SW480 (cell line): ENCODE measurements at regions not wholly inside any gene's neighbourhood (a gene's known extent, or its start where the extent isn't known, plus 50 kb on each side); places are given as distances from the start of the nearest gene placed in this dataset.

Experiments
- DNase-seq: peaks from one replicate; pipeline ENCODE4 v3.0.0-alpha.2; 2016; ENCODE audit warnings: low spot score

DNA sequence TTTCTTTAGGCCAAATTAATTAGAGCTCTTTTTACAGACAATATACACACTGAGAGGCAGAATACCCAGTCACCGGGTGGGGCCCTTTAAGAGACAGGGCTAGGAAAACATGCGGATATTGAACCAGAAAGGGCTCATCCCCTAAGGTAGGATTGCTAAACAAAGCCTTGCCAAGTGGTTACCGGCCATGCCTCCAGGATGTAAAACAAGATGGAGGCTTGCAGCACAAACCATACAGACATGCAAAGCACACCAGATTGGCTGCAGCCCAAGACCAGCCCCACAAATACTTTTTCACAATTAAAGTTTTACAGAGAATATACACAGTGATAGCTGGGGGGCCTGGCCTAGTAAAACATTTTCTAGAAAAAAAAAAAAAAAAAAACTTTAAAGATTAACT lies 210.0 kb downstream of the KLHL4 start:
- no peak for DNase-seq

DNA sequence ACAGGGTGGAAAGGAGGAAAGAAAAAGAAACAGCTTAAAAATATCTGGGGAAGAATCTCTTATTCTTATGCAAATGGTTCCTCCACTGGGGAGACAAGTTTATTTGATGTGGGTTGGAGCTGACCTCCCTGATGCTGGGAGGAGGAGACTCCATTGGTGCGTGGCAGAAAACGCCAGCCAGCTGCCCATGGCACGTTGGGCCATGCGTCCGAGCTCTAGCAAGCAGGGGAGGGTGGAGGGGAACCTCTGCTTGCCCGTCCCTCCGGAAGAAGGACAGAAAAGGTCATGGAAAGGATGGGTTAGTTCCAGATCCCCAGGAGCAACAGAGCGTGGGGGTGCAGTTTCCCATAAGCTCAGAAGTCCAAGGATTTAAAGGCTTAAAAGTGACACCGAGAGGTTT lies 210.4 kb downstream of the KLHL4 start:
- peak; percentile 1 for DNase-seq

DNA sequence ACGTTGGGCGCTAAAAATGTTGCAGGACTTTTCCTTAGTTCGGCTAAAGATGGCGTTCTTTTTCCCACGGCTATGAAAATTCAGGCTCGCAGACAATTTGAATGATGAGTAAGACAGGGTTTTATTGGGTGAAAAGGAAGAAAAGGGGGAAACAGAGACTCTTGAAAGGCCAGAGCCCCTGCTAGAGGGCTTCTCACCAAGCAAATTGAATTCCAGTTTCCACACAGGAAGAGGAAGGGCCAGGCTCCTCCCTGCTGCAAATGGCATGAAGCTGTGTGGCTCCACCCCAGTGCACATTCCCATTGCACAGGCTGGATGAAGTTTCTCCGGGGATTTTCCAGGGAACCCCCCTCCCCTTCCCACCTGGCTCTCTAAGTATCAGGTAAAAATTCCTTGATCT lies 210.9 kb downstream of the KLHL4 start:
- DNase-seq, result no peak

DNA sequence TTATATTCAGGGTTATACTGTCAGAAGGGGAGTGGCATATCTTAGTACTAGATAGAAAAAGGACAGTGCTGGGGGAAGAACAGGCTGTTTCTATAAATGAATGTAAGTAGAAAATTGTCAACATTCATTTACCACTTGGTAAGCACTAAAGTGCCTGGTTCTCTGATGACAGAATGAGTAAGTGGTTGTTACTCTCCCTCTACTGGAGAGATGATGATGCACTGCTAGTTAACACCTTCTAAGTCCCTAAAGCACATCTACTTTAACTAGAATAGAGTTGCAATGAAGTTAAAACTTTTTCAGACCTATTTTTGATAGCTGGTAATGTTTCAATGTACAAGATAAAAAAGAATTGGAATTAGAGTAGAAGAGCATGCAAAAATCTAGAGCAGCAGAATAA lies 214.5 kb downstream of the KLHL4 start:
- no peak for DNase-seq

DNA sequence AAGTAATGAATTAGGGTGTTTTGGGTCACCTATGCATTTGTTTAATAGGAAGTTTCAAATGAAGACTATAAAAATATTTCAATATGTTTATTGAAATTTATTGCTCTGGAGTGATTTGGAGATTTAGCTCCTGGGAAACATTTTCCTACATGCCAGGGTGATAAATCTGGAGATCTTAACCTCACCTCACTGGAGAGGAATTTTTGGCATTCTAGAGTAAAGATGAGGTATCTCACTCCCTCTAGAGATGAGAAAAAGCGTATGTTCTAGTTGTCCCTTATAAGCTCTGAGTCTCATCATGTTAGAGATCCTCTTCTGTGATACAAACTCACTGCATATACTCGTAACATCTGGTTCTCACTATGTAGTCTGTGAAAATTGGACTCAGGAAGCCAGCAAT lies 219.0 kb downstream of the KLHL4 start:
- no peak for DNase-seq

DNA sequence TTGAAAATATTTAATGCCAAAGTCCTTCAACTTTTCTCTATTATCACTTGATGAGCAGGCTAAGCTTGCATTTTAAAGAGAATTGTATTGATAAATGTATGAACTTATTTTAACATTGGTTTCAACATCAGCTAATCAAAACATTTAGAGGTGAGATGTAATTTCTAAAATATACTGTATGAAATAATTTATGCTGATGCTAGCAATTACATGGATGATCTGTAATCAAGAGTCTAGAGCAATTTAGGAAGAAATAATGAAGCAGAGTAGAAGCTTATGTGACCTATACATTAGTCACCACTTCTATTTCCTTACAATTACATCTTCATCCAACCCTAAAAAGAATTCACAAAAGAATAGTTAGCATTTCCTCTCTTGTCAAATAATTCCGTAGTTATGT lies 226.8 kb downstream of the KLHL4 start:
- DNase-seq, result no peak

DNA sequence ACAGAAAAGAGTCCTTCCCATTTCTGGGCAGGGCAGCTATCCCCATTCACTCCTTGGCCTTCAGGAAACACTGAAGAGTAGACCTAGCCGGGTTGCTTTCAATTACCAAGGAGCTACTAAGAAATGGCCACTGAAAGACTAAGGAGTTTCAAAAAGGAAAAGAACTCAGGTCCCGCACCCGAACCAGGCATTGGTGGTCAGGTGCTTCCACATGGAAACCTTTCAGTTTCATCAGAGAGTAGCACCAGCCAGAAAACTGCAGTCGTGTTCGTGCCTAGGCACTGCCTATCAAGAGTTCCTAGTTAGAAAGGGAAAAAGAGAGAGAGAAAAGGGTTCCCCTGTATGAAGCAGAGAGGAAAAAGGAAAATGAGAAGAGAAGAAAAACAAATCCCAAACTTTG lies 237.9 kb downstream of the KLHL4 start:
- DNase-seq, result no peak

- no peak for DNase-seq
Measured at GRCh38 chrX:87788976-87789375, 271.4 kb downstream of the KLHL4 start.

DNA sequence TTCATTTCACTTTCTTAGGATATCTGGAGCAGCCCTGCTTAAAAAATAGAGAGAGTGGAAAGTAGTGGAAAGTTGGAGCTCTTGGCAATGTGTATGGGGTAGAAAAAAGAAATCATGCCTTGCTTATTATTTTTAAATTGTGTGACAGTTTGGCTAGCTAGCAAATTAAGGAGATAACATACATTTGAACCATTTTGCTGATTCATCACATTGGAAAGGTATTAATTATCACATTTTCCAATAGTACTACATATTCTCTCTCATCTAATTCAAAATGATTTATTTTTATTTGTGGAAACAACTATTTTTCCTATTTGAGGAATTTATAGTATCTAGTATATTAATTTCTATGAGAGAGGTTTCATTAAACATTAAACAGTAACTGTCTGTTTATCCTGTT lies 280.4 kb downstream of the KLHL4 start:
- no peak for DNase-seq

DNA sequence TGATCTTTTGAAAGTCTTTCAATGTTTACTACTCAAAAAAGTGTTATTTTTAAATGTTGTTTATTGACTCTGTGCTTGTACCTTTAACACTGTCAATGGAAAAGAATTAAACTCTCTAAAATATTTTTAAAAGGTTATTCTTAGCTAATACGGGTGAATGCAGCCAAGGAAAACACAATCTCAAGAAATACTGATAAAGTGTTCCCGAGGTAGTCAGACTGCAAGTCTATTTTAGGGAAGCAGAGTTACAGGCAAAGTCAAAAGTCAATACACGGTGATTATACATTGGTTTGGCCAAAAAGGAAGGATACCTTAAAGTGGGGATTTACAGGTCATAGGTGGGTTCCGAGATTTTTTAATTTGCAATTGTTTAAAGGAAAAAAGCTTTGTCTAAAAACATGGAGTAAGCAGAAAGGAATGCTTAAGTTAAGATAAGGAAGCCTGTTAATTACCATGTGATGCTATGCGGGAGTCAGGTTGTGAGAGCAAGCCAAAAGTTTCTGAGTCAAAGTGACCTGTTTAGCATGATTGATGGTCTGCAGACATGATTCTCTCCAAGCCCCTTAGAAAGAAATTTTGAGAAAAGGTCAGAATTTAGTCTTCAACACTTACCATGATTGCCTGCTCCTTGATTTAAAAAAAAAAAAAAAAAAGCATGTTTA lies 288.4 kb downstream of the KLHL4 start:
- DNase-seq, result no peak

DNA sequence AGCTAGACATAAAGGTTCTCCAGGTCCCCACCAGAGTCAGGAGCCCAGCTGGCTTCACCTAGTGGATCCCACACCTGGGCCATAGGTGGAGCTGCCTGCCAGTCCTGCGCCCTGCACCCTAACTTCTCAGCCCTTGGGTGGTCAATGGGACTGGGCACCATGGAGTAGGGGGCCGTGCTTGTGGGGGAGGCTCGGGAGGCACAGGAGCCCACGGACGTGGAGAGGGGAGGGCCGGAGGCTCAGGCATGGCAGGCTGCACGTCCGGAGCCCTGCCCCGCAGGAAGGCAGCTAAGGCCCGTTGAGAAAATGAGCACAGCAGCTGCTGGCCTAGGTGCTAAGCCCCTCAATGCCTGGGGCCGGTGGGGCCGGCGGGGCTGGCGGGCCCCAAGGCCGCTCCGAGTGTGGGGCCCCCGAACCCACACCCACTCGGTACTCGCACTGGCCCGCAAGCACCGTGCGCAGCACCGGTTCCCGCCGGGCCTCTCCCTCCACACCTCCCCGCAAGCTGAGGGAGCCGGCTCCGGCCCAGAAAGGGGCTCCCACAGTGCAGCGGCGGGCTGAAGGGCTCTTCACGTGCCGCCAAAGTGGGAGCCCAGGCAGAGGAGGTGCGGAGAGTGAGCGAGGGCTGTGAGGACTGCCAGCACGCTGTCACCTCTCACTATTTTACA lies 291.1 kb downstream of the KLHL4 start:
- no peak for DNase-seq

GRCh38 chrX:87813566-87813965 lies 296.0 kb downstream of the KLHL4 start:
- DNase-seq, result no peak

GRCh38 chrX:87846956-87847355 lies 329.4 kb downstream of the KLHL4 start:
- no peak for DNase-seq

- DNase-seq, result no peak
Measured at GRCh38 chrX:87873347-87873941, 355.8 kb downstream of the KLHL4 start.

- DNase-seq, result no peak
Measured at GRCh38 chrX:87874043-87874442, 356.4 kb downstream of the KLHL4 start.

DNA sequence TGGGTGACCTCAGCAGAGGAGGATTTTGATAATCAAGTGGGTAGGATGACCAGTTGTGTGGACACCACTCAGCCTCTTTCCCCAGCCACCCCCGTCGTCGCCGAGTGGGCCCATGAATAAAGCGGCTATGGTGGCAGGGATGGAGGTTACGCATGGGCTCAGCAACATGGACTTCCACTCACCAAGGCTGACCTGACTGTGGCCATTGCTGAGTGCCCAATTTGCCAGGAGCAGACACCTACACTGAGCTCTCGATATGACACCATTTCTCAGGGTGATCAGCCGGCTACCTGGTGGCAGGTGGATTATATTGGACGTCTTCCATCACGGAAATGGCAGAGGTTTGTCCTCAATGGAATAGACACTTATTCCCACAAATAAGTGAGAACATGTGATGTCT lies 361.3 kb downstream of the KLHL4 start:
- DNase-seq, result no peak

DNA sequence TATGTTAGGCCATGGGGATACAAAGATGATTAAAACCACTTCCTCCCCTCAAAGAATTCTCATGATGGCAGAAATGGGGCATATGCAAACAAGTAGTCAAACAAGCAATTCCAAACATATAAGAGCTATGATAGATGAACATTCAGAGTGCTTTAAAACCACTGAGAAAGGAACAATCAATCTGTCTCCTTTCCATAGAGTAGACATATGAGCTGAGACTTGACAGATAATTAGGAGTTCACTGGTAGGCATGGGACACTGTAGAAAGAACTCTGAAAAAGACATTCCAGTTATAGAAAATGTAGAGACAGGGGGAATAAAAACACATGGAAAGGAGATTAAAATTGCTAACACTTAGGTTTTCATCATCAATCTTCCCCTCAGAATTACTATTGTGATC lies 372.8 kb downstream of the KLHL4 start:
- no peak for DNase-seq

DNA sequence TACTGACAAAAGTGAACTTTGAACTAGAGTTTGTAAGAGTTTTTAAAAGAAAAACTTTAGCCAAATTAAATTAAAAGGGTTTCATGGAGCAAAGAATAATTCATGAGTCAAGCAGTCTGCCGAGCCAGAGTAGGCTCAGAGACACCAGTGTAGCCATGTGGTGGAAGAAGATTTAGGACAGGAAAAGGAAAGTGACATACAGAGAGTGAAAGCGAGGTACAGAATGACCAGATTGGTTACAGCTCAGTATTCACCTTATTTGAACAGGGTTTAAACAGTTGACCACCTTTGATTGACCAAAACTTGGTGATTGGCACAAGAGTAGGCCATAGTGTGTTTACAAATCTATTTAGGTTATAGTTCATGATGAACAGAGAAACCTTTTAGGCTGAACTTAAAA lies 377.8 kb downstream of the KLHL4 start:
- no peak for DNase-seq

DNA sequence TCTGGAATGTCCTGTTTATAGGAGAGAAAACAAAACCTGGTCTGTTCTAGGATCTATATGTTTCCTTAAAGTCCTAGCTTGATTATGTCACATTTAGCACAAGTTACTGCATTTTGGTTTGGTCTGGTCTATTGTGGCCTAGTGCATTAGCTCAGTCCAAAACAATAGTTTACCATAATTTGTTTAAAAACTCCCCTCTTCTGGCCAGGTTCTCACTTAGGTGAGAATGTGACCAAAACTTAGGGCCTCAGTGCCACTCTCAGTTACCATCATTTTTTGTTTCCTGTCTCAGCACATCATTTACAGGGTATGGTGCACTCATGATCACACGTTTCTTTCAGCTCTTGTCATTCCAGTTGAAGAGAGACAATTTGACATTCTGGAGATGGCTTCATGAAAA lies 378.5 kb downstream of the KLHL4 start:
- DNase-seq, result no peak

DNA sequence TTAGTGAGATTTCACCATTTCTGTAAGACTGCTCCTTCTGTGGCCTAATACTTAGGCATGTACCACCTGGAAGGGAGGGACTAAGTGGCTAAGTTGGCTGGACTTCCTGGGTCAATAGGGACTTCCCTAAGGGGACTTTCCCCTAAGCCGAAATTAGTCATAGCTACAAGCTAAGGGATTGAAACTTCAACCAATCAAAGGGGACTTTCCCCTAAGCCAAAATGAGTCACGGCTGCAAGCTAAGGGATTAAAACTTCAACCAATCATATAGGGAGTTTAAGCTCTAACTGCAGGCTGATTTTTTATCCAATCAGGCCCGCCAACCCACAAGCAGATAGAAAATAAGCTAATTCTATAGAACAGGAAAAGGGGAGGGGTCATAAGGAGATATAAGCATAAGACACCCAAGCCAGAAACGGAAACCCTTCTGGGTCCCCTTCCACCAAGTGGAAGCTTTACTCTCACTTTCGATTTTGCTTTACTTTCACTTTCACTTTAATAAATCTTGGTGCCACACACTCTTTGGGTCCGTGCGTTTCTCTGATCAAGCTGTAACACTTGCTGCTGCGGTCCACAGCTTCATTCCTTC lies 382.8 kb downstream of the KLHL4 start:
- peak; percentile 2 for DNase-seq

DNA sequence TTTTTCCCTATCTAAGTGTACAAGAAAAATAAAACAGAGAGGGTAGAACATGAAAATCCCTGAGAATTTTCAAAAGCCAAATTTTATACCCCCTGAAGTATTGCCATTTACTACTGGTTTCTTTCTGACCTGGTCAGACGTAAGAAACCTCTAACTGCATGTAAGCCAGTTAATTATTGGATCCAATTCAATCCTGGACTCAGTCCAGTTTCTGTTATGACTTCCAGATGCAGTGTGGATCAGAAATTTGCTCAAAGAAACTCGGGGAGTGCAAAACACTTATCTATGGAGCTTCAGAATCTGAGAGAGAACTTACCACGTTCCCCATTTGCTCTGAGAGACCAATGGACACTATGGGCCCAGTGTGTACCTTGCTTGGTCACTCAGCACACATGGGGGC lies 383.5 kb downstream of the KLHL4 start:
- no peak for DNase-seq

- DNase-seq, result no peak
Measured at GRCh38 chrX:87914726-87915125, 397.1 kb downstream of the KLHL4 start.

- no peak for DNase-seq
Measured at GRCh38 chrX:87924619-87925018, 407.0 kb downstream of the KLHL4 start.
